HL-60 (cell line): ENCODE measurements at regions not wholly inside any gene's neighbourhood (a gene's known extent, or its start where the extent isn't known, plus 50 kb on each side); places are given as distances from the start of the nearest gene placed in this dataset.
"Not testable (repeated sequence)": the region's sequence is repeated elsewhere in the genome, so short reads cannot be mapped to it uniquely, and the experiment has no call there.

Experiments used
- POLR2AphosphoS5 ChIP-seq: IDR thresholded peaks from 2 replicates; pipeline ENCODE4 v1.6.1; 2012; ENCODE audit warnings: low read depth
- TF ChIP-seq, protein P1 (sequence below): IDR thresholded peaks from one replicate; pipeline ENCODE4 v1.5.1; 2011; ENCODE audit warnings: low read length, control low read depth, inconsistent platforms; ENCODE audit not compliant: insufficient read depth

DNA sequence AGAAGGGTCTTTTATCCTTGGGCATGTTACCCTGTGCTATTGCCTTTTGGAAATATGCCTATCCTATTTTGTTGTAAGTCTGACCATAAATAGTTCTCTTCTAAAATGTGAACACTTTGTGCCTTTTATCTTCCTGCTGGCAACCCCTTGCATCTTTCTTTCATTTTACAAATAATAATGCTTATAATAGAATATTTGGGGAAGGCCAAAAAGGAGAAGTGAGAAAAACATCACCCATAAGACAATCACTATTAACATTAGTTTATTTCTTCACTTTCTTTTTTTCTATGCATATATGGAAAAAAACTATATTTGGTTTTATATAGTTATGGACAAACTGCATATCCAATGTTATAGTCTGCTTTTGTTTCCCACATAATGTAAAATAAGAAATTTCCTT, 64.9 kb upstream of the GBA3 start:
- TF ChIP-seq, protein P1, sequence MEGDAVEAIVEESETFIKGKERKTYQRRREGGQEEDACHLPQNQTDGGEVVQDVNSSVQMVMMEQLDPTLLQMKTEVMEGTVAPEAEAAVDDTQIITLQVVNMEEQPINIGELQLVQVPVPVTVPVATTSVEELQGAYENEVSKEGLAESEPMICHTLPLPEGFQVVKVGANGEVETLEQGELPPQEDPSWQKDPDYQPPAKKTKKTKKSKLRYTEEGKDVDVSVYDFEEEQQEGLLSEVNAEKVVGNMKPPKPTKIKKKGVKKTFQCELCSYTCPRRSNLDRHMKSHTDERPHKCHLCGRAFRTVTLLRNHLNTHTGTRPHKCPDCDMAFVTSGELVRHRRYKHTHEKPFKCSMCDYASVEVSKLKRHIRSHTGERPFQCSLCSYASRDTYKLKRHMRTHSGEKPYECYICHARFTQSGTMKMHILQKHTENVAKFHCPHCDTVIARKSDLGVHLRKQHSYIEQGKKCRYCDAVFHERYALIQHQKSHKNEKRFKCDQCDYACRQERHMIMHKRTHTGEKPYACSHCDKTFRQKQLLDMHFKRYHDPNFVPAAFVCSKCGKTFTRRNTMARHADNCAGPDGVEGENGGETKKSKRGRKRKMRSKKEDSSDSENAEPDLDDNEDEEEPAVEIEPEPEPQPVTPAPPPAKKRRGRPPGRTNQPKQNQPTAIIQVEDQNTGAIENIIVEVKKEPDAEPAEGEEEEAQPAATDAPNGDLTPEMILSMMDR: not testable (repeated sequence)
- not testable (repeated sequence) for TF ChIP-seq POLR2AphosphoS5
